GM23338 (cell line): ENCODE measurements at regions not wholly inside any gene's neighbourhood (a gene's known extent, or its start where the extent isn't known, plus 50 kb on each side); places are given as distances from the start of the nearest gene placed in this dataset.

Experiments
- ATAC-seq: fragments of 200-7000 bp; cut with Tn5 transposase; 3 replicates; pipeline ENCODE4 v1.9.1; 2020
- DNase-seq: peaks from one replicate; pipeline ENCODE4 v3.0.0-alpha.2; 2015; ENCODE audit warnings: low spot score
- H2AFZ ChIP-seq: fragments of 200-600 bp; sonication (generic); 2 replicates; pipeline ENCODE4 v1.8.0; 2016; ENCODE audit warnings: antibody characterized with exemption, mild to moderate bottlenecking, moderate library complexity
- H3F3A ChIP-seq: fragments of 200-600 bp; sonication (generic); replicated peaks from 2 replicates; pipeline ENCODE4 v1.8.0; 2017; ENCODE audit warnings: antibody characterized with exemption, mixed run types, low read depth
- H3K27ac ChIP-seq: fragments of 200-600 bp; sonication (generic); 2 replicates; pipeline ENCODE4 v1.6.1; 2016; ENCODE audit warnings: low read depth
- H3K27me3 ChIP-seq: fragments of 200-600 bp; sonication (generic); 2 replicates; pipeline ENCODE4 v1.8.0; 2016; ENCODE audit warnings: mild to moderate bottlenecking, mixed run types, moderate library complexity; ENCODE audit not compliant: insufficient read depth
- H3K36me3 ChIP-seq: fragments of 200-600 bp; sonication (generic); 2 replicates; pipeline ENCODE4 v1.8.0; 2016; ENCODE audit warnings: mild to moderate bottlenecking; ENCODE audit not compliant: insufficient read depth
- H3K4me1 ChIP-seq: fragments of 200-600 bp; sonication (generic); 2 replicates; pipeline ENCODE4 v1.8.0; 2016; ENCODE audit warnings: mild to moderate bottlenecking, moderate library complexity; ENCODE audit not compliant: insufficient read depth
- H3K4me2 ChIP-seq: fragments of 200-600 bp; sonication (generic); 2 replicates; pipeline ENCODE4 v1.7.1; 2017; ENCODE audit warnings: mixed run types
- H3K4me3 ChIP-seq: fragments of 200-600 bp; sonication (generic); 2 replicates; pipeline ENCODE4 v1.6.1; 2016; ENCODE audit warnings: mixed run types
- H3K79me2 ChIP-seq: fragments of 200-600 bp; sonication (generic); replicated peaks from 2 replicates; pipeline ENCODE4 v1.8.0; 2017; ENCODE audit warnings: mild to moderate bottlenecking; ENCODE audit not compliant: insufficient read depth
- H3K9me2 ChIP-seq: fragments of 200-600 bp; sonication (generic); 2 replicates; pipeline ENCODE4 v1.8.0; 2017; ENCODE audit not compliant: insufficient read depth
- H4K20me1 ChIP-seq: fragments of 200-600 bp; sonication (generic); replicated peaks from 2 replicates; pipeline ENCODE4 v1.8.0; 2017; ENCODE audit warnings: mild to moderate bottlenecking; ENCODE audit not compliant: insufficient read depth
- H3K27ac Mint-ChIP-seq: 2 replicates; pipeline ENCODE4 v1.8.0; 2020; ENCODE audit warnings: inconsistent platforms, mild to moderate bottlenecking, moderate library complexity, mixed read lengths
- H3K27me3 Mint-ChIP-seq: 3 replicates; pipeline ENCODE4 v1.8.0; 2022; ENCODE audit warnings: low read depth, mild to moderate bottlenecking, moderate library complexity, mixed read lengths, inconsistent platforms; ENCODE audit not compliant: insufficient read depth, poor library complexity
- H3K36me3 Mint-ChIP-seq: 3 replicates; pipeline ENCODE4 v1.8.0; 2021; ENCODE audit warnings: low read depth, mild to moderate bottlenecking, inconsistent platforms, moderate library complexity, mixed read lengths
- H3K4me1 Mint-ChIP-seq: 3 replicates; pipeline ENCODE4 v1.8.0; 2020; ENCODE audit warnings: mild to moderate bottlenecking, inconsistent platforms, mixed read lengths
- H3K4me3 Mint-ChIP-seq: 3 replicates; pipeline ENCODE4 v1.8.0; 2021; ENCODE audit warnings: moderate library complexity, mild to moderate bottlenecking, inconsistent platforms, mixed read lengths
- H3K9me3 Mint-ChIP-seq: 3 replicates; pipeline ENCODE4 v1.8.0; 2020; ENCODE audit warnings: moderate library complexity, mild to moderate bottlenecking, inconsistent platforms, mixed read lengths
- CREB1 ChIP-seq: fragments of 250-450 bp; sonication (Bioruptor Pico); IDR thresholded peaks from 2 replicates; pipeline ENCODE4 v1.5.0; 2020; ENCODE audit warnings: low read depth, mild to moderate bottlenecking, moderate library complexity
- EZH2 ChIP-seq: fragments of 200-600 bp; sonication (generic); IDR thresholded peaks from one replicate; pipeline ENCODE4 v1.8.0; 2017; ENCODE audit warnings: antibody characterized with exemption, mild to moderate bottlenecking, low read depth; ENCODE audit not compliant: unreplicated experiment
- EZH2phosphoT487 ChIP-seq: fragments of 200-600 bp; sonication (generic); IDR thresholded peaks from one replicate; pipeline ENCODE4 v1.8.1; 2018; ENCODE audit warnings: antibody characterized with exemption; ENCODE audit not compliant: unreplicated experiment
- JUNB ChIP-seq: IDR thresholded peaks from one replicate; pipeline ENCODE4 v1.6.1; 2016; ENCODE audit warnings: antibody characterized with exemption; ENCODE audit not compliant: unreplicated experiment
- NANOG ChIP-seq: IDR thresholded peaks from 2 replicates; pipeline ENCODE4 v1.6.1; 2016; ENCODE audit warnings: antibody characterized with exemption, borderline replicate concordance
- POLR2AphosphoS5 ChIP-seq: IDR thresholded peaks from 2 replicates; pipeline ENCODE4 v1.6.1; 2016; ENCODE audit warnings: antibody characterized with exemption, low read depth
- STAT1 ChIP-seq: IDR thresholded peaks from one replicate; pipeline ENCODE4 v1.6.1; 2016; ENCODE audit warnings: antibody characterized with exemption; ENCODE audit not compliant: unreplicated experiment
- ZNF114 ChIP-seq: fragments of 250-450 bp; sonication (Bioruptor Pico); IDR thresholded peaks from 2 replicates; pipeline ENCODE4 v1.5.0; 2020; ENCODE audit warnings: mild to moderate bottlenecking, moderate library complexity
- ZNF331 ChIP-seq: fragments of 250-450 bp; sonication (Bioruptor Pico); IDR thresholded peaks from 2 replicates; pipeline ENCODE4 v1.5.0; 2020; ENCODE audit warnings: low read depth, mild to moderate bottlenecking, moderate library complexity
- TF ChIP-seq, protein P1 (sequence below): fragments of 250-450 bp; sonication (Bioruptor Pico); IDR thresholded peaks from 2 replicates; pipeline ENCODE4 v1.5.0; 2020; ENCODE audit warnings: mild to moderate bottlenecking, moderate library complexity
- TF ChIP-seq, protein P2 (sequence below), 2 experiments: fragments of 200-600 bp in 1 of 2; sonication (generic) in 1 of 2; conservative IDR thresholded peaks; 2 replicates each; pipeline versions ENCODE4 v1.5.1 to v1.6.1; 2016 to 2017; ENCODE audit warnings: antibody characterized with exemption in 2 of 2, low read depth in 2 of 2, mild to moderate bottlenecking in 2 of 2, moderate library complexity in 1 of 2
- TF ChIP-seq, protein P3 (sequence below): IDR thresholded peaks from one replicate; pipeline ENCODE4 v1.6.1; 2018; ENCODE audit warnings: antibody characterized with exemption; ENCODE audit not compliant: unreplicated experiment
- TF ChIP-seq, protein P4 (sequence below): IDR thresholded peaks from 2 replicates; pipeline ENCODE4 v1.6.1; 2016; ENCODE audit warnings: antibody characterized with exemption

DNA sequence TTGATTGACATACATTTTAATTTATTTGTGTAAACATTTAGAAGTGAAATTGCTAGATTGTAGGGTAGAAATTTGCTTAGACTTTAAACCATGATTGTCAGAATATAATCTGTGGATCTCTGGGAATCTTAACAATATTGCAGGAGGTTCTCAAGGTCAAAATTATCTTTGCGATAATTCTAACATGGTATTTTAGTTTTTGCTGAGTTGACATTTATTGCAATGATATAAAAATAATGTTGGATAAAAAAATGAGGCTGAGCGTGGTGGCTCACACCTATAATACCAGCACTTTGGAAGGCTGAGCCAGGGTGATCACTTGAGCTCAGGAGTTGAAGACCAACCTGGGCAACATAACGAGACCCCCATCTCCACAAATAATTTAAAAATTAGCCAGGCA is 70.3 kb upstream of the SGCD start:
- no peaks in the 10 kb centered on the region for H3K9me2 ChIP-seq
- no peaks in the 10 kb centered on the region for H3K27me3 ChIP-seq
- H3K27me3 Mint-ChIP-seq, result no peaks in the 10 kb centered on the region
- ATAC-seq, result no peak
- no peak overlapping the region for H3K27ac Mint-ChIP-seq
- H3K4me3 ChIP-seq, result no peak overlapping the region
- no peaks in the 10 kb centered on the region; the same call in 2 of the 3 replicates for H3K9me3 Mint-ChIP-seq
- no peaks in the 10 kb centered on the region for H4K20me1 ChIP-seq
- no peak overlapping the region for H2AFZ ChIP-seq
- H3K27ac ChIP-seq, result no peak overlapping the region
- no peak for DNase-seq
- no peaks in the 10 kb centered on the region for H3K79me2 ChIP-seq
- H3K4me1 Mint-ChIP-seq, result peaks cover 2% of the 10 kb centered on the region; the same call in 2 of the 3 replicates
- no peaks in the 10 kb centered on the region for H3F3A ChIP-seq
- TF ChIP-seq, protein P1, sequence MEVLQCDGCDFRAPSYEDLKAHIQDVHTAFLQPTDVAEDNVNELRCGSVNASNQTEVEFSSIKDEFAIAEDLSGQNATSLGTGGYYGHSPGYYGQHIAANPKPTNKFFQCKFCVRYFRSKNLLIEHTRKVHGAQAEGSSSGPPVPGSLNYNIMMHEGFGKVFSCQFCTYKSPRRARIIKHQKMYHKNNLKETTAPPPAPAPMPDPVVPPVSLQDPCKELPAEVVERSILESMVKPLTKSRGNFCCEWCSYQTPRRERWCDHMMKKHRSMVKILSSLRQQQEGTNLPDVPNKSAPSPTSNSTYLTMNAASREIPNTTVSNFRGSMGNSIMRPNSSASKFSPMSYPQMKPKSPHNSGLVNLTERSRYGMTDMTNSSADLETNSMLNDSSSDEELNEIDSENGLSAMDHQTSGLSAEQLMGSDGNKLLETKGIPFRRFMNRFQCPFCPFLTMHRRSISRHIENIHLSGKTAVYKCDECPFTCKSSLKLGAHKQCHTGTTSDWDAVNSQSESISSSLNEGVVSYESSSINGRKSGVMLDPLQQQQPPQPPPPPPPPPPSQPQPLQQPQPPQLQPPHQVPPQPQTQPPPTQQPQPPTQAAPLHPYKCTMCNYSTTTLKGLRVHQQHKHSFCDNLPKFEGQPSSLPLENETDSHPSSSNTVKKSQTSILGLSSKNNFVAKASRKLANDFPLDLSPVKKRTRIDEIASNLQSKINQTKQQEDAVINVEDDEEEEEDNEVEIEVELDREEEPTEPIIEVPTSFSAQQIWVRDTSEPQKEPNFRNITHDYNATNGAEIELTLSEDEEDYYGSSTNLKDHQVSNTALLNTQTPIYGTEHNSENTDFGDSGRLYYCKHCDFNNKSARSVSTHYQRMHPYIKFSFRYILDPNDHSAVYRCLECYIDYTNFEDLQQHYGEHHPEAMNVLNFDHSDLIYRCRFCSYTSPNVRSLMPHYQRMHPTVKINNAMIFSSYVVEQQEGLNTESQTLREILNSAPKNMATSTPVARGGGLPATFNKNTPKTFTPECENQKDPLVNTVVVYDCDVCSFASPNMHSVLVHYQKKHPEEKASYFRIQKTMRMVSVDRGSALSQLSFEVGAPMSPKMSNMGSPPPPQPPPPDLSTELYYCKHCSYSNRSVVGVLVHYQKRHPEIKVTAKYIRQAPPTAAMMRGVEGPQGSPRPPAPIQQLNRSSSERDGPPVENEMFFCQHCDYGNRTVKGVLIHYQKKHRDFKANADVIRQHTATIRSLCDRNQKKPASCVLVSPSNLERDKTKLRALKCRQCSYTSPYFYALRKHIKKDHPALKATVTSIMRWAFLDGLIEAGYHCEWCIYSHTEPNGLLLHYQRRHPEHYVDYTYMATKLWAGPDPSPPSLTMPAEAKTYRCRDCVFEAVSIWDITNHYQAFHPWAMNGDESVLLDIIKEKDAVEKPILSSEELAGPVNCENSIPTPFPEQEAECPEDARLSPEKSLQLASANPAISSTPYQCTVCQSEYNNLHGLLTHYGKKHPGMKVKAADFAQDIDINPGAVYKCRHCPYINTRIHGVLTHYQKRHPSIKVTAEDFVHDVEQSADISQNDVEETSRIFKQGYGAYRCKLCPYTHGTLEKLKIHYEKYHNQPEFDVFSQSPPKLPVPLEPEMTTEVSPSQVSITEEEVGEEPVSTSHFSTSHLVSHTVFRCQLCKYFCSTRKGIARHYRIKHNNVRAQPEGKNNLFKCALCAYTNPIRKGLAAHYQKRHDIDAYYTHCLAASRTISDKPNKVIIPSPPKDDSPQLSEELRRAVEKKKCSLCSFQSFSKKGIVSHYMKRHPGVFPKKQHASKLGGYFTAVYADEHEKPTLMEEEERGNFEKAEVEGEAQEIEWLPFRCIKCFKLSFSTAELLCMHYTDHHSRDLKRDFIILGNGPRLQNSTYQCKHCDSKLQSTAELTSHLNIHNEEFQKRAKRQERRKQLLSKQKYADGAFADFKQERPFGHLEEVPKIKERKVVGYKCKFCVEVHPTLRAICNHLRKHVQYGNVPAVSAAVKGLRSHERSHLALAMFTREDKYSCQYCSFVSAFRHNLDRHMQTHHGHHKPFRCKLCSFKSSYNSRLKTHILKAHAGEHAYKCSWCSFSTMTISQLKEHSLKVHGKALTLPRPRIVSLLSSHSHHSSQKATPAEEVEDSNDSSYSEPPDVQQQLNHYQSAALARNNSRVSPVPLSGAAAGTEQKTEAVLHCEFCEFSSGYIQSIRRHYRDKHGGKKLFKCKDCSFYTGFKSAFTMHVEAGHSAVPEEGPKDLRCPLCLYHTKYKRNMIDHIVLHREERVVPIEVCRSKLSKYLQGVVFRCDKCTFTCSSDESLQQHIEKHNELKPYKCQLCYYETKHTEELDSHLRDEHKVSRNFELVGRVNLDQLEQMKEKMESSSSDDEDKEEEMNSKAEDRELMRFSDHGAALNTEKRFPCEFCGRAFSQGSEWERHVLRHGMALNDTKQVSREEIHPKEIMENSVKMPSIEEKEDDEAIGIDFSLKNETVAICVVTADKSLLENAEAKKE, result no peak
- TF ChIP-seq, protein P2, sequence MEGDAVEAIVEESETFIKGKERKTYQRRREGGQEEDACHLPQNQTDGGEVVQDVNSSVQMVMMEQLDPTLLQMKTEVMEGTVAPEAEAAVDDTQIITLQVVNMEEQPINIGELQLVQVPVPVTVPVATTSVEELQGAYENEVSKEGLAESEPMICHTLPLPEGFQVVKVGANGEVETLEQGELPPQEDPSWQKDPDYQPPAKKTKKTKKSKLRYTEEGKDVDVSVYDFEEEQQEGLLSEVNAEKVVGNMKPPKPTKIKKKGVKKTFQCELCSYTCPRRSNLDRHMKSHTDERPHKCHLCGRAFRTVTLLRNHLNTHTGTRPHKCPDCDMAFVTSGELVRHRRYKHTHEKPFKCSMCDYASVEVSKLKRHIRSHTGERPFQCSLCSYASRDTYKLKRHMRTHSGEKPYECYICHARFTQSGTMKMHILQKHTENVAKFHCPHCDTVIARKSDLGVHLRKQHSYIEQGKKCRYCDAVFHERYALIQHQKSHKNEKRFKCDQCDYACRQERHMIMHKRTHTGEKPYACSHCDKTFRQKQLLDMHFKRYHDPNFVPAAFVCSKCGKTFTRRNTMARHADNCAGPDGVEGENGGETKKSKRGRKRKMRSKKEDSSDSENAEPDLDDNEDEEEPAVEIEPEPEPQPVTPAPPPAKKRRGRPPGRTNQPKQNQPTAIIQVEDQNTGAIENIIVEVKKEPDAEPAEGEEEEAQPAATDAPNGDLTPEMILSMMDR (conservative IDR thresholded peaks at IDR 0.05; ENCODE audit: low read depth in 2 of 2), result no peak
- TF ChIP-seq EZH2phosphoT487, result no peak
- TF ChIP-seq, protein P3, sequence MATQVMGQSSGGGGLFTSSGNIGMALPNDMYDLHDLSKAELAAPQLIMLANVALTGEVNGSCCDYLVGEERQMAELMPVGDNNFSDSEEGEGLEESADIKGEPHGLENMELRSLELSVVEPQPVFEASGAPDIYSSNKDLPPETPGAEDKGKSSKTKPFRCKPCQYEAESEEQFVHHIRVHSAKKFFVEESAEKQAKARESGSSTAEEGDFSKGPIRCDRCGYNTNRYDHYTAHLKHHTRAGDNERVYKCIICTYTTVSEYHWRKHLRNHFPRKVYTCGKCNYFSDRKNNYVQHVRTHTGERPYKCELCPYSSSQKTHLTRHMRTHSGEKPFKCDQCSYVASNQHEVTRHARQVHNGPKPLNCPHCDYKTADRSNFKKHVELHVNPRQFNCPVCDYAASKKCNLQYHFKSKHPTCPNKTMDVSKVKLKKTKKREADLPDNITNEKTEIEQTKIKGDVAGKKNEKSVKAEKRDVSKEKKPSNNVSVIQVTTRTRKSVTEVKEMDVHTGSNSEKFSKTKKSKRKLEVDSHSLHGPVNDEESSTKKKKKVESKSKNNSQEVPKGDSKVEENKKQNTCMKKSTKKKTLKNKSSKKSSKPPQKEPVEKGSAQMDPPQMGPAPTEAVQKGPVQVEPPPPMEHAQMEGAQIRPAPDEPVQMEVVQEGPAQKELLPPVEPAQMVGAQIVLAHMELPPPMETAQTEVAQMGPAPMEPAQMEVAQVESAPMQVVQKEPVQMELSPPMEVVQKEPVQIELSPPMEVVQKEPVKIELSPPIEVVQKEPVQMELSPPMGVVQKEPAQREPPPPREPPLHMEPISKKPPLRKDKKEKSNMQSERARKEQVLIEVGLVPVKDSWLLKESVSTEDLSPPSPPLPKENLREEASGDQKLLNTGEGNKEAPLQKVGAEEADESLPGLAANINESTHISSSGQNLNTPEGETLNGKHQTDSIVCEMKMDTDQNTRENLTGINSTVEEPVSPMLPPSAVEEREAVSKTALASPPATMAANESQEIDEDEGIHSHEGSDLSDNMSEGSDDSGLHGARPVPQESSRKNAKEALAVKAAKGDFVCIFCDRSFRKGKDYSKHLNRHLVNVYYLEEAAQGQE, result no peak
- TF ChIP-seq STAT1, result no peak
- TF ChIP-seq JUNB, result no peak
- no peak for TF ChIP-seq POLR2AphosphoS5
- no peak for TF ChIP-seq CREB1 (CRISPR knock-in tag)
- TF ChIP-seq, protein P4, sequence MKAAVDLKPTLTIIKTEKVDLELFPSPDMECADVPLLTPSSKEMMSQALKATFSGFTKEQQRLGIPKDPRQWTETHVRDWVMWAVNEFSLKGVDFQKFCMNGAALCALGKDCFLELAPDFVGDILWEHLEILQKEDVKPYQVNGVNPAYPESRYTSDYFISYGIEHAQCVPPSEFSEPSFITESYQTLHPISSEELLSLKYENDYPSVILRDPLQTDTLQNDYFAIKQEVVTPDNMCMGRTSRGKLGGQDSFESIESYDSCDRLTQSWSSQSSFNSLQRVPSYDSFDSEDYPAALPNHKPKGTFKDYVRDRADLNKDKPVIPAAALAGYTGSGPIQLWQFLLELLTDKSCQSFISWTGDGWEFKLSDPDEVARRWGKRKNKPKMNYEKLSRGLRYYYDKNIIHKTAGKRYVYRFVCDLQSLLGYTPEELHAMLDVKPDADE, result no peak
- TF ChIP-seq EZH2, result no peak
- TF ChIP-seq ZNF331 (CRISPR knock-in tag), result no peak
- no peak for TF ChIP-seq NANOG
- no peak for TF ChIP-seq ZNF114 (CRISPR knock-in tag)
- no peaks in the 10 kb centered on the region for H3K36me3 ChIP-seq
- H3K4me1 ChIP-seq, result no peaks in the 10 kb centered on the region
- H3K4me3 Mint-ChIP-seq, result no peak overlapping the region
- no peak overlapping the region for H3K4me2 ChIP-seq
- H3K36me3 Mint-ChIP-seq, result no peaks in the 10 kb centered on the region
